Lower leg skin (tissue), 4 donors: ENCODE measurements at regions not wholly inside any gene's neighbourhood (a gene's known extent, or its start where the extent isn't known, plus 50 kb on each side); places are given as distances from the start of the nearest gene placed in this dataset.

Experiments used
- DNase-seq, 2 donors: peaks; one replicate each; pipeline ENCODE4 v3.0.0-alpha.2; 2019; ENCODE audit warnings: low spot score in 2 of 2
- H3K4me3 ChIP-seq: fragments of 200-600 bp; sonication (generic); 2 replicates; pipeline ENCODE4 v1.5.1; 2017; ENCODE audit warnings: mild to moderate bottlenecking, low read depth; ENCODE audit not compliant: poor library complexity, severe bottlenecking
- POLR2A ChIP-seq, 2 donors: fragments of 450-650 bp; IDR thresholded peaks; one replicate each; pipeline ENCODE4 v1.6.1; 2016 to 2017; ENCODE audit warnings: antibody characterized with exemption in 2 of 2, mild to moderate bottlenecking in 1 of 2, moderate library complexity in 1 of 2
- WGBS, 2 donors: methylation state at CpG; one replicate each; pipeline ENCODE4 v1.1.5; 2018; 5-methylcytosine and 5-hydroxymethylcytosine counted together
- intact Hi-C: fragments of 100-400 bp; cut with DNase I; formaldehyde crosslinking; loops from one replicate; pipeline ENCODE4 v1.15.0; 2023; ENCODE audit warnings: low total_unique reads
- TF ChIP-seq, protein P1 (sequence below), 3 donors: fragments of 450-650 bp; IDR thresholded peaks; one replicate each; pipeline ENCODE4 v1.5.1; 2016; ENCODE audit warnings: antibody characterized with exemption in 3 of 3, mild to moderate bottlenecking in 3 of 3, moderate library complexity in 2 of 3

DNA sequence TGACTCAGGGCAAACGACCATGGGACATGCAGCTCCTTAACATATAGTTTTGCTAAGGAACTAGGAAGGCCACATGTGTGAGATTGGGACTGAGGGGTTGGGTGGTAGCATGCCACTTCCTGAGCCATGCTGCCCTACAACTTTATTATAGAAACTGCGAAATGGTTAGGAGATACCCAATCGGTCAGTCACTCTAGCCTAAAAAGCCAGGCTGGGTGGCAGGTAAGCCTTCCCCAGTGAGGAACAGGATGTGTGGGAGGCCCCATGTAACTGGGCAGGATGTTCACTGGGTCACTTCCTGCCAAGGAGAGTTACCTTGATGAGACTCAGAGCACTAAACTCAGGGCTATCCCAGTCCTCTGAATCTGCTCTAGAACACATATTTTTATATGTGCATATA, 123.5 kb downstream of the MAP3K7 start:
- DNase-seq, result no peak
- TF ChIP-seq, protein P1, sequence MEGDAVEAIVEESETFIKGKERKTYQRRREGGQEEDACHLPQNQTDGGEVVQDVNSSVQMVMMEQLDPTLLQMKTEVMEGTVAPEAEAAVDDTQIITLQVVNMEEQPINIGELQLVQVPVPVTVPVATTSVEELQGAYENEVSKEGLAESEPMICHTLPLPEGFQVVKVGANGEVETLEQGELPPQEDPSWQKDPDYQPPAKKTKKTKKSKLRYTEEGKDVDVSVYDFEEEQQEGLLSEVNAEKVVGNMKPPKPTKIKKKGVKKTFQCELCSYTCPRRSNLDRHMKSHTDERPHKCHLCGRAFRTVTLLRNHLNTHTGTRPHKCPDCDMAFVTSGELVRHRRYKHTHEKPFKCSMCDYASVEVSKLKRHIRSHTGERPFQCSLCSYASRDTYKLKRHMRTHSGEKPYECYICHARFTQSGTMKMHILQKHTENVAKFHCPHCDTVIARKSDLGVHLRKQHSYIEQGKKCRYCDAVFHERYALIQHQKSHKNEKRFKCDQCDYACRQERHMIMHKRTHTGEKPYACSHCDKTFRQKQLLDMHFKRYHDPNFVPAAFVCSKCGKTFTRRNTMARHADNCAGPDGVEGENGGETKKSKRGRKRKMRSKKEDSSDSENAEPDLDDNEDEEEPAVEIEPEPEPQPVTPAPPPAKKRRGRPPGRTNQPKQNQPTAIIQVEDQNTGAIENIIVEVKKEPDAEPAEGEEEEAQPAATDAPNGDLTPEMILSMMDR (IDR thresholded peaks at IDR 0.05), result no peak
- TF ChIP-seq POLR2A (IDR thresholded peaks at IDR 0.05), result no peak
- intact Hi-C loops, result no loop called here
- H3K4me3 ChIP-seq, result no peak overlapping the region
- 92 to 99% methylated on average over 3 of the region's 3 CpGs for WGBS, 2 donors

DNA sequence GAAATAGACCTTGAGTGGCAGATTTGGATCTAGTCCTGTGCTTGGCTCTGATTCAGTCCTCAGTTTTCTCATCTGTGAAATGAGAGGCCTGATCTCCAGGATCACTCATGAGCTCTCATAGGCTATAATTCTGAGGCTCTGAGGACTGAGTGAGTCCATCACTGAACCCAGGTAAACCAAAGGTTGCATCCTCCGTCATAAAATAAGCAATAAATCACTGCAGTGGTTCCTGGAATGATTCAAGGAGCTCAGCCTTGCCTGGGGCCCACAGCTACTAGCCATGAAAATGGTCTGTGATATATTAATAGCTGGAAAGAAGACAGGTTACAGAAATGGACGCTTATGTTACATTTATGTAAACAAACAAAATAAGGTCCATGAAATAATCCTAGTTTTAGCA, 124.8 kb downstream of the MAP3K7 start:
- H3K4me3 ChIP-seq, result no peak overlapping the region
- 90 to 93% methylated on average over 2 of the region's 2 CpGs for WGBS, 2 donors
- TF ChIP-seq POLR2A (IDR thresholded peaks at IDR 0.05), result no peak
- TF ChIP-seq, protein P1 (IDR thresholded peaks at IDR 0.05), result no peak
- intact Hi-C loops, result no loop called here
- DNase-seq, result no peak

- TF ChIP-seq, protein P1 (IDR thresholded peaks at IDR 0.05), result no peak
- no peak for TF ChIP-seq POLR2A (IDR thresholded peaks at IDR 0.05)
- intact Hi-C loops, result no loop called here
- no peak for DNase-seq
- 82 to 88% methylated on average over 3 of the region's 3 CpGs for WGBS, 2 donors
- no peak overlapping the region for H3K4me3 ChIP-seq
Observed at GRCh38 chr6:90461383-90461782, 125.5 kb downstream of the MAP3K7 start.

- intact Hi-C loops, result no loop called here
- no peak overlapping the region for H3K4me3 ChIP-seq
- no peak for TF ChIP-seq POLR2A (IDR thresholded peaks at IDR 0.05)
- DNase-seq, result no peak
- 77 to 80% methylated on average over 5 of the region's 5 CpGs for WGBS, 2 donors
Observed at GRCh38 chr6:90460051-90460450, 126.8 kb downstream of the MAP3K7 start.

DNA sequence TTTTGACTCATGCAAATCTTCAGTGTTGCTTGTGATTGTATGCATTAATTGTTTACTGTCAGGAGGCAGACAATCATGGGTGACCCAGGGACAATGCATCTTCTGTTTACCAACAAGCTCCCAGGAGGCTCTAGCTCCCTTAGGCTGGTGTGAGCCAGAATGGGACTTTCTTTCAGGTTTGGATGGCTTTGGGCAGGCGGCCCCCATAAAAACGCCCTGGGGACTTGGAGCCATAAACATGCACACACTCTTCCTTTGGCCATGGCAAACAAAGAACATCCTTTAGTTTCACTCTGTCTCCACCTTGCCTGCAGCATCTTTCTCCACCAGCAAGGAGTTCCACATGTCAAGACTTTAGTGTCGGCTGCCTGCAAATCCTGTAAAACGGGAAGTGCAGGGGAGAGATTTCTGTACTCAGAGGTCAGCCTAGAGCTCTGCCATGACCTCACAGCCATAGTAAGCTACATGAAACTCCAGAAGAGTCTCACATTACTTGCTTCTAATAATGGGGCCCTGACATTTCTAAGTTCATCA, 127.6 kb downstream of the MAP3K7 start:
- H3K4me3 ChIP-seq, result no peak overlapping the region
- intact Hi-C loops, result no loop called here
- WGBS, 2 donors, result 42 to 55% methylated on average over 4 of the region's 4 CpGs
- no peak for DNase-seq
- TF ChIP-seq, protein P1 (IDR thresholded peaks at IDR 0.05), result no peak
- no peak for TF ChIP-seq POLR2A (IDR thresholded peaks at IDR 0.05)

- no peak for DNase-seq
- no peak overlapping the region for H3K4me3 ChIP-seq
- 48 to 54% methylated on average over 10 of the region's 10 CpGs for WGBS, 2 donors
- intact Hi-C loops, result no loop called here
- TF ChIP-seq POLR2A (IDR thresholded peaks at IDR 0.05), result no peak
- TF ChIP-seq, protein P1 (IDR thresholded peaks at IDR 0.05), result no peak
Observed at GRCh38 chr6:90458353-90459224, 128.3 kb downstream of the MAP3K7 start.
